H9 (cell line): ENCODE measurements at regions not wholly inside any gene's neighbourhood (a gene's known extent, or its start where the extent isn't known, plus 50 kb on each side); places are given as distances from the start of the nearest gene placed in this dataset.

Experiments
- DNase-seq: peaks from one replicate; pipeline ENCODE4 v3.0.0-alpha.2; 2017
- H2AFZ ChIP-seq: one replicate; pipeline ENCODE4 v1.6.1; 2013; ENCODE audit warnings: mild to moderate bottlenecking, low read length, control low read depth, moderate library complexity
- H2AK5ac ChIP-seq: 2 replicates; pipeline ENCODE4 v1.6.1; 2013; ENCODE audit warnings: low read length, control low read depth, mixed read lengths; ENCODE audit not compliant: insufficient read length
- H2BK120ac ChIP-seq: one replicate; pipeline ENCODE4 v1.6.1; 2013; ENCODE audit warnings: low read depth, mild to moderate bottlenecking, low read length, control low read depth, inconsistent platforms; ENCODE audit not compliant: poor library complexity, severe bottlenecking
- H2BK12ac ChIP-seq: 2 replicates; pipeline ENCODE4 v1.6.1; 2013; ENCODE audit warnings: low read length, control low read depth, mixed read lengths, low read depth; ENCODE audit not compliant: insufficient read length
- H2BK15ac ChIP-seq: 2 replicates; pipeline ENCODE4 v1.6.1; 2013; ENCODE audit warnings: low read depth, low read length, control low read depth
- H2BK20ac ChIP-seq: one replicate; pipeline ENCODE4 v1.6.1; 2013; ENCODE audit warnings: low read depth, mild to moderate bottlenecking, low read length, control low read depth, inconsistent platforms; ENCODE audit not compliant: poor library complexity, severe bottlenecking
- H2BK5ac ChIP-seq: 2 replicates; pipeline ENCODE4 v1.6.1; 2013; ENCODE audit warnings: low read length, control low read depth, mixed read lengths; ENCODE audit not compliant: insufficient read length
- H3K14ac ChIP-seq: 2 replicates; pipeline ENCODE4 v1.6.1; 2013; ENCODE audit warnings: low read length, control low read depth; ENCODE audit not compliant: insufficient read depth
- H3K18ac ChIP-seq: 2 replicates; pipeline ENCODE4 v1.6.1; 2013; ENCODE audit warnings: low read depth, mild to moderate bottlenecking, mixed read lengths, low read length, control low read depth; ENCODE audit not compliant: insufficient read length
- H3K23ac ChIP-seq: 2 replicates; pipeline ENCODE4 v1.6.1; 2013; ENCODE audit warnings: low read length, control low read depth, mixed read lengths, low read depth; ENCODE audit not compliant: insufficient read length
- H3K23me2 ChIP-seq: 2 replicates; pipeline ENCODE4 v1.6.1; 2013; ENCODE audit warnings: low read depth, mild to moderate bottlenecking, mixed read lengths, low read length, control low read depth; ENCODE audit not compliant: insufficient read length, poor library complexity, severe bottlenecking
- H3K27ac ChIP-seq: 2 replicates; pipeline ENCODE4 v1.5.1; 2013; ENCODE audit warnings: low read length, control low read depth, mixed read lengths, low read depth; ENCODE audit not compliant: insufficient read length
- H3K27me3 ChIP-seq: 2 replicates; pipeline ENCODE4 v1.6.1; 2013; ENCODE audit warnings: low read length, control low read depth, inconsistent platforms; ENCODE audit not compliant: insufficient read depth
- H3K4ac ChIP-seq: 2 replicates; pipeline ENCODE4 v1.6.1; 2013; ENCODE audit warnings: low read depth, mild to moderate bottlenecking, control low read depth, inconsistent platforms, low read length, moderate library complexity
- H3K4me1 ChIP-seq: 2 replicates; pipeline ENCODE4 v1.6.1; 2013; ENCODE audit warnings: low read length, control low read depth, inconsistent platforms; ENCODE audit not compliant: insufficient read depth
- H3K4me2 ChIP-seq: 2 replicates; pipeline ENCODE4 v1.6.1; 2013; ENCODE audit warnings: low read length, control low read depth, mixed read lengths; ENCODE audit not compliant: insufficient read length, insufficient read depth
- H3K56ac ChIP-seq: 2 replicates; pipeline ENCODE4 v1.6.1; 2013; ENCODE audit warnings: low read depth, mild to moderate bottlenecking, mixed read lengths, low read length, control low read depth; ENCODE audit not compliant: insufficient read length
- H3K79me1 ChIP-seq: 2 replicates; pipeline ENCODE4 v1.6.1; 2013; ENCODE audit warnings: low read depth, mild to moderate bottlenecking, moderate library complexity, low read length, control low read depth, inconsistent platforms; ENCODE audit not compliant: insufficient read depth, poor library complexity, severe bottlenecking
- H3K79me2 ChIP-seq: 2 replicates; pipeline ENCODE4 v1.6.1; 2013; ENCODE audit warnings: low read length, control low read depth, inconsistent platforms; ENCODE audit not compliant: insufficient read depth
- H3K9ac ChIP-seq: 2 replicates; pipeline ENCODE4 v1.6.1; 2013; ENCODE audit warnings: low read length, control low read depth, mixed read lengths; ENCODE audit not compliant: insufficient read length; ENCODE audit errors: extremely low read depth
- H3K9me3 ChIP-seq: one replicate; pipeline ENCODE4 v1.6.1; 2013; ENCODE audit warnings: low read depth, low read length, inconsistent platforms; ENCODE audit not compliant: control insufficient read depth
- H3T11ph ChIP-seq: one replicate; pipeline ENCODE4 v1.6.1; 2013; ENCODE audit warnings: mild to moderate bottlenecking, low read length, control low read depth, inconsistent platforms
- H4K20me1 ChIP-seq: one replicate; pipeline ENCODE4 v1.6.1; 2013; ENCODE audit not compliant: control insufficient read depth, insufficient read length, insufficient read depth
- H4K5ac ChIP-seq: 2 replicates; pipeline ENCODE4 v1.6.1; 2013; ENCODE audit warnings: low read depth, mild to moderate bottlenecking, mixed read lengths, low read length, control low read depth; ENCODE audit not compliant: insufficient read length
- H4K8ac ChIP-seq: replicated peaks from 2 replicates; pipeline ENCODE4 v1.6.1; 2013; ENCODE audit warnings: low read length, control low read depth, mixed read lengths, low read depth; ENCODE audit not compliant: insufficient read length
- H4K91ac ChIP-seq: 2 replicates; pipeline ENCODE4 v1.6.1; 2013; ENCODE audit warnings: low read depth, mild to moderate bottlenecking, moderate library complexity, mixed read lengths, low read length, control low read depth; ENCODE audit not compliant: insufficient read length
- H3K27ac Mint-ChIP-seq, 3 experiments: 2 replicates in 2 of 3; 3 replicates in 1 of 3; pipeline ENCODE4 v1.8.0; 2020 to 2021; ENCODE audit warnings: mixed read lengths in 3 of 3, mild to moderate bottlenecking in 1 of 3, moderate library complexity in 1 of 3
- H3K27me3 Mint-ChIP-seq: 2 replicates; pipeline ENCODE4 v1.8.0; 2021; ENCODE audit warnings: low read depth, mild to moderate bottlenecking, moderate library complexity, mixed read lengths
- H3K36me3 Mint-ChIP-seq, 3 experiments: 2 replicates in 2 of 3; 3 replicates in 1 of 3; pipeline ENCODE4 v1.8.0; 2020 to 2021; ENCODE audit warnings: low read depth in 3 of 3, mixed read lengths in 3 of 3; ENCODE audit not compliant: insufficient read depth in 1 of 3
- H3K4me1 Mint-ChIP-seq, 2 experiments: 2 replicates each; pipeline ENCODE4 v1.8.0; 2020; ENCODE audit warnings: mixed read lengths in 2 of 2
- H3K4me3 Mint-ChIP-seq, 2 experiments: 2 replicates in 1 of 2; 3 replicates in 1 of 2; pipeline ENCODE4 v1.8.0; 2020 to 2021; ENCODE audit warnings: mild to moderate bottlenecking in 2 of 2, mixed read lengths in 2 of 2, moderate library complexity in 1 of 2
- H3K9me3 Mint-ChIP-seq, 2 experiments: 2 replicates in 1 of 2; 3 replicates in 1 of 2; pipeline ENCODE4 v1.8.0; 2020; ENCODE audit warnings: mild to moderate bottlenecking in 2 of 2, mixed read lengths in 2 of 2, moderate library complexity in 1 of 2
- WGBS: extraction: QIAGEN DNeasy Blood & Tissue Kit; methylation state at CpG from one replicate; pipeline ENCODE4 v1.1.7; 2013; ENCODE audit warnings: missing lambda C conversion rate, low lambda C conversion rate, mixed read lengths; ENCODE audit not compliant: insufficient read length; ENCODE audit errors: extremely low coverage; 5-methylcytosine and 5-hydroxymethylcytosine counted together
- TF ChIP-seq, protein P1 (sequence below): fragments of 200-600 bp; sonication (generic); conservative IDR thresholded peaks from 3 replicates; pipeline ENCODE4 v1.8.0; 2021; ENCODE audit warnings: antibody characterized with exemption, mild to moderate bottlenecking

DNA sequence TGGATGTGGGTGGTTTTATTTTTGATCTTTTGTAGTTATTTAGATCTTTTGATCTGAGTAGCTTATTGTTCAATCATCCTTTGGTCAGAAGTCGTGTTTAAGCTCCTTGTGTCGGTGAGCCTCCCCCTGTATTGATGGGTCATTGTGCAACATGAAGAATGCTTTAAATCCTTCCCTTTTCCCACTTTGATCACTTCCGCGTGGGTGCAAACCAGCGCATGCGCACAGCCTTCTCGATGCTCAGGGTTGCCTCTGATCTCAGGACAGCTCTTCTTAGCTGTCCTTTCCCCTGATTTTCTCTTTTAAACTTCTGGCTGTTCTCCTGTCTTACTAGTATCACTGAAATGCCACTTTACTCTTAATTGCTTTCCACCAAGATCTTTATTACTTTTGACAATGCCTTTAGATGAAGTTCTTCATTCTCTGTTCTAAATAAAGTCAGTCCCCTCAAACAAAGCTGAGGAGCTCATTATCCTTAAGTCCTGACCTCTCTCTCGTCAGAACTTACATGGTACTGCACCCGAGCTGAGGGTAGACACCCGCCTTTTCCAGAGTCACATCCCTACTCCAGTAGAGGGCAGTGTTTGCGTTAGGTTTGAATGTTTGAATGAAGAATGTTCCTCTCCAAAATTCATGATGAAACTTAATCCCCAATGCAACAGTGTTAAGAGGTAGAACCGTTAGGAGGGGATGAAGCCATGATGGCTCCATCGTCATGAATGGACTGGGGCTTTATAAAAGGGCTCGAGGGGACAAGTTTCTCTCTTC is 547.9 kb upstream of the TMPRSS15 start:
- Histone ChIP-seq H4K8ac (no peak overlapping the region), H3K18ac (no peak overlapping the region), H3K23ac (no peak overlapping the region), H2AK5ac (no peak overlapping the region), H3T11ph (no peak overlapping the region), H2BK20ac (no peak overlapping the region), H3K79me2 (no peaks in the 10 kb centered on the region), H3K79me1 (no peaks in the 10 kb centered on the region), H3K14ac (no peak overlapping the region), H3K27ac (no peak overlapping the region), H4K20me1 (no peaks in the 10 kb centered on the region), H3K23me2 (no peaks in the 10 kb centered on the region), H3K27me3 (no peaks in the 10 kb centered on the region), H2BK12ac (no peak overlapping the region), H2BK15ac (no peak overlapping the region), H3K9me3 (no peaks in the 10 kb centered on the region), H3K4me1 (no peaks in the 10 kb centered on the region), H4K5ac (no peak overlapping the region), H3K4ac (no peak overlapping the region), H2AFZ (no peak overlapping the region), H3K9ac (no peak overlapping the region), H4K91ac (no peak overlapping the region), H3K56ac (no peak overlapping the region), H3K4me2 (no peak overlapping the region), H2BK5ac (no peak overlapping the region), H2BK120ac (no peak overlapping the region)
- Mint-ChIP-seq H3K36me3 (no peaks in the 10 kb centered on the region), H3K9me3 (no peaks in the 10 kb centered on the region), H3K27ac (0 out of 7 replicates have a peak overlapping the region, but pooled peaks of 1 of the 3 experiments have one; percentile 6), H3K4me3 (no peak overlapping the region), H3K27me3 (no peaks in the 10 kb centered on the region), H3K4me1 (peaks cover 4% of the 10 kb centered on the region in 2 experiments)
- TF ChIP-seq, protein P1, sequence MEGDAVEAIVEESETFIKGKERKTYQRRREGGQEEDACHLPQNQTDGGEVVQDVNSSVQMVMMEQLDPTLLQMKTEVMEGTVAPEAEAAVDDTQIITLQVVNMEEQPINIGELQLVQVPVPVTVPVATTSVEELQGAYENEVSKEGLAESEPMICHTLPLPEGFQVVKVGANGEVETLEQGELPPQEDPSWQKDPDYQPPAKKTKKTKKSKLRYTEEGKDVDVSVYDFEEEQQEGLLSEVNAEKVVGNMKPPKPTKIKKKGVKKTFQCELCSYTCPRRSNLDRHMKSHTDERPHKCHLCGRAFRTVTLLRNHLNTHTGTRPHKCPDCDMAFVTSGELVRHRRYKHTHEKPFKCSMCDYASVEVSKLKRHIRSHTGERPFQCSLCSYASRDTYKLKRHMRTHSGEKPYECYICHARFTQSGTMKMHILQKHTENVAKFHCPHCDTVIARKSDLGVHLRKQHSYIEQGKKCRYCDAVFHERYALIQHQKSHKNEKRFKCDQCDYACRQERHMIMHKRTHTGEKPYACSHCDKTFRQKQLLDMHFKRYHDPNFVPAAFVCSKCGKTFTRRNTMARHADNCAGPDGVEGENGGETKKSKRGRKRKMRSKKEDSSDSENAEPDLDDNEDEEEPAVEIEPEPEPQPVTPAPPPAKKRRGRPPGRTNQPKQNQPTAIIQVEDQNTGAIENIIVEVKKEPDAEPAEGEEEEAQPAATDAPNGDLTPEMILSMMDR, result peak; percentile 83
- WGBS, result no CpG with 5 or more reads among the region's 14 CpGs
- DNase-seq, result peak; percentile 62
